ENCODE measurements at regions not wholly inside any gene's neighbourhood (a gene's known extent, or its start where the extent isn't known, plus 50 kb on each side); places are given as distances from the start of the nearest gene placed in this dataset.

- no CpG with 5 or more reads among the region's 2 CpGs for WGBS, 2 donors (ENCODE audit: extremely low coverage in 2 of 2, insufficient read length in 2 of 2, insufficient replicate concordance in 1 of 2)
Observed at GRCh38 chr9:79946712-79947111, 374.9 kb downstream of the TLE4 start.

GRCh38 chr9:79945495-79945894 lies 373.7 kb downstream of the TLE4 start:
- Histone ChIP-seq H2BK12ac (ENCODE audit: low read length) (no peak overlapping the region), H3K4me1 (ENCODE audit: control insufficient read depth in 2 of 2, insufficient read depth in 1 of 2, low read depth in 1 of 2, low read length in 2 of 2) (no peaks in the 10 kb centered on the region), H2AK5ac (ENCODE audit: low read depth, low read length) (no peak overlapping the region), H4K8ac (ENCODE audit: low read depth, low read length) (no peak overlapping the region), H3K79me1 (ENCODE audit: low read depth, low read length) (no peaks in the 10 kb centered on the region), H2BK120ac (ENCODE audit: low read depth, low read length) (no peak overlapping the region), H3K36me3 (replicated peaks in 1 of 2; ENCODE audit: control insufficient read depth in 2 of 2, insufficient read depth in 2 of 2, low read length in 2 of 2) (no peaks in the 10 kb centered on the region), H3K4ac (ENCODE audit: low read length) (no peak overlapping the region), H3K27me3 (ENCODE audit: control insufficient read depth in 3 of 3, insufficient read depth in 3 of 3, low read depth in 1 of 3, low read length in 3 of 3) (no peaks in the 10 kb centered on the region), H3K23ac (ENCODE audit: low read depth, low read length, poor library complexity) (no peak overlapping the region), H3K9ac (ENCODE audit: low read depth, low read length, poor library complexity) (no peak overlapping the region), H3K14ac (ENCODE audit: low read length) (no peak overlapping the region), H3K4me3 (ENCODE audit: low read length in 2 of 2) (no peak overlapping the region), H3K9me3 (replicated peaks in 1 of 2; ENCODE audit: control insufficient read depth in 2 of 2, insufficient read depth in 1 of 2, low read depth in 1 of 2, low read length in 2 of 2) (no peaks in the 10 kb centered on the region), H2BK5ac (ENCODE audit: low read length) (no peak overlapping the region), H2BK15ac (ENCODE audit: low read length) (no peak overlapping the region), H3K4me2 (ENCODE audit: insufficient read depth, low read length, poor library complexity, severe bottlenecking) (no peak overlapping the region), H2AFZ (ENCODE audit: low read length) (no peak overlapping the region), H3K18ac (ENCODE audit: low read length) (no peak overlapping the region), H3K27ac (replicated peaks; ENCODE audit: low read length) (no peak overlapping the region), H4K91ac (ENCODE audit: low read depth, low read length, poor library complexity) (no peak overlapping the region)
- DNase-seq (ENCODE audit: low spot score), result no peak

More at GRCh38 chr9:79946712-79947111, 374.9 kb downstream of the TLE4 start:
- DNase-seq (ENCODE audit: low spot score), result no peak
- H3K27me3 ChIP-seq (ENCODE audit: control insufficient read depth in 3 of 3, insufficient read depth in 3 of 3, low read depth in 1 of 3, low read length in 3 of 3), result no peaks in the 10 kb centered on the region
- H2BK120ac ChIP-seq (ENCODE audit: low read depth, low read length), result no peak overlapping the region
- no peak overlapping the region for H2AK5ac ChIP-seq (ENCODE audit: low read depth, low read length)
- H3K9ac ChIP-seq (ENCODE audit: low read depth, low read length, poor library complexity), result no peak overlapping the region
- H3K4me1 ChIP-seq (ENCODE audit: control insufficient read depth in 2 of 2, insufficient read depth in 1 of 2, low read depth in 1 of 2, low read length in 2 of 2), result no peaks in the 10 kb centered on the region
- H3K27ac ChIP-seq (replicated peaks; ENCODE audit: low read length), result no peak overlapping the region
- H3K4me2 ChIP-seq (ENCODE audit: insufficient read depth, low read length, poor library complexity, severe bottlenecking), result no peak overlapping the region
- no peak overlapping the region for H2AFZ ChIP-seq (ENCODE audit: low read length)
- no peak overlapping the region for H3K4me3 ChIP-seq (ENCODE audit: low read length in 2 of 2)
- H3K18ac ChIP-seq (ENCODE audit: low read length), result no peak overlapping the region
- H3K14ac ChIP-seq (ENCODE audit: low read length), result no peak overlapping the region
- no peak overlapping the region for H2BK15ac ChIP-seq (ENCODE audit: low read length)
- H3K9me3 ChIP-seq (replicated peaks in 1 of 2; ENCODE audit: control insufficient read depth in 2 of 2, insufficient read depth in 1 of 2, low read depth in 1 of 2, low read length in 2 of 2), result no peaks in the 10 kb centered on the region
- H3K23ac ChIP-seq (ENCODE audit: low read depth, low read length, poor library complexity), result no peak overlapping the region
- no peaks in the 10 kb centered on the region for H3K79me1 ChIP-seq (ENCODE audit: low read depth, low read length)
- H3K36me3 ChIP-seq (replicated peaks in 1 of 2; ENCODE audit: control insufficient read depth in 2 of 2, insufficient read depth in 2 of 2, low read length in 2 of 2), result no peaks in the 10 kb centered on the region
- H3K4ac ChIP-seq (ENCODE audit: low read length), result no peak overlapping the region
- H2BK5ac ChIP-seq (ENCODE audit: low read length), result no peak overlapping the region
- H2BK12ac ChIP-seq (ENCODE audit: low read length), result no peak overlapping the region
- no peak overlapping the region for H4K91ac ChIP-seq (ENCODE audit: low read depth, low read length, poor library complexity)
- no peak overlapping the region for H4K8ac ChIP-seq (ENCODE audit: low read depth, low read length)

- H3K9ac ChIP-seq (ENCODE audit: low read depth, low read length, poor library complexity), result no peak overlapping the region
- WGBS, 2 donors (ENCODE audit: extremely low coverage in 2 of 2, insufficient read length in 2 of 2, insufficient replicate concordance in 1 of 2), result no CpG with 5 or more reads among the region's 1 CpG
- no peak overlapping the region for H2AK5ac ChIP-seq (ENCODE audit: low read depth, low read length)
- H2BK5ac ChIP-seq (ENCODE audit: low read length), result no peak overlapping the region
- H2BK15ac ChIP-seq (ENCODE audit: low read length), result no peak overlapping the region
- no peak overlapping the region for H3K14ac ChIP-seq (ENCODE audit: low read length)
- no peak overlapping the region for H3K4ac ChIP-seq (ENCODE audit: low read length)
- H3K4me1 ChIP-seq (ENCODE audit: control insufficient read depth in 2 of 2, insufficient read depth in 1 of 2, low read depth in 1 of 2, low read length in 2 of 2), result no peaks in the 10 kb centered on the region
- H3K79me1 ChIP-seq (ENCODE audit: low read depth, low read length), result no peaks in the 10 kb centered on the region
- no peak overlapping the region for H2AFZ ChIP-seq (ENCODE audit: low read length)
- DNase-seq (ENCODE audit: low spot score), result no peak
- H3K27ac ChIP-seq (replicated peaks; ENCODE audit: low read length), result no peak overlapping the region
- H3K36me3 ChIP-seq (replicated peaks in 1 of 2; ENCODE audit: control insufficient read depth in 2 of 2, insufficient read depth in 2 of 2, low read length in 2 of 2), result no peaks in the 10 kb centered on the region
- no peak overlapping the region for H3K18ac ChIP-seq (ENCODE audit: low read length)
- no peak overlapping the region for H4K8ac ChIP-seq (ENCODE audit: low read depth, low read length)
- H2BK120ac ChIP-seq (ENCODE audit: low read depth, low read length), result no peak overlapping the region
- H4K91ac ChIP-seq (ENCODE audit: low read depth, low read length, poor library complexity), result no peak overlapping the region
- H3K27me3 ChIP-seq (ENCODE audit: control insufficient read depth in 3 of 3, insufficient read depth in 3 of 3, low read depth in 1 of 3, low read length in 3 of 3), result no peaks in the 10 kb centered on the region
- H3K23ac ChIP-seq (ENCODE audit: low read depth, low read length, poor library complexity), result no peak overlapping the region
- H2BK12ac ChIP-seq (ENCODE audit: low read length), result no peak overlapping the region
- no peaks in the 10 kb centered on the region for H3K9me3 ChIP-seq (replicated peaks in 1 of 2; ENCODE audit: control insufficient read depth in 2 of 2, insufficient read depth in 1 of 2, low read depth in 1 of 2, low read length in 2 of 2)
- no peak overlapping the region for H3K4me2 ChIP-seq (ENCODE audit: insufficient read depth, low read length, poor library complexity, severe bottlenecking)
- H3K4me3 ChIP-seq (ENCODE audit: low read length in 2 of 2), result no peak overlapping the region
Observed at GRCh38 chr9:79945016-79945415, 373.3 kb downstream of the TLE4 start.

GRCh38 chr9:79940919-79941318 lies 369.2 kb downstream of the TLE4 start:
- no peak overlapping the region for H4K91ac ChIP-seq (ENCODE audit: low read depth, low read length, poor library complexity)
- no peak overlapping the region for H3K4me3 ChIP-seq (ENCODE audit: low read length in 2 of 2)
- no peak overlapping the region for H3K4ac ChIP-seq (ENCODE audit: low read length)
- peak overlapping the region; percentile 11 for H2AFZ ChIP-seq (ENCODE audit: low read length)
- H3K18ac ChIP-seq (ENCODE audit: low read length), result no peak overlapping the region
- H2BK15ac ChIP-seq (ENCODE audit: low read length), result no peak overlapping the region
- no peaks in the 10 kb centered on the region for H3K9me3 ChIP-seq (replicated peaks in 1 of 2; ENCODE audit: control insufficient read depth in 2 of 2, insufficient read depth in 1 of 2, low read depth in 1 of 2, low read length in 2 of 2)
- H3K36me3 ChIP-seq (replicated peaks in 1 of 2; ENCODE audit: control insufficient read depth in 2 of 2, insufficient read depth in 2 of 2, low read length in 2 of 2), result no peaks in the 10 kb centered on the region
- H3K79me1 ChIP-seq (ENCODE audit: low read depth, low read length), result no peaks in the 10 kb centered on the region
- WGBS, 2 donors (ENCODE audit: extremely low coverage in 2 of 2, insufficient read length in 2 of 2, insufficient replicate concordance in 1 of 2), result no CpG with 5 or more reads among the region's 6 CpGs
- DNase-seq (ENCODE audit: low spot score), result no peak
- H3K27ac ChIP-seq (replicated peaks; ENCODE audit: low read length), result no peak overlapping the region
- H3K14ac ChIP-seq (ENCODE audit: low read length), result no peak overlapping the region
- no peak overlapping the region for H3K4me2 ChIP-seq (ENCODE audit: insufficient read depth, low read length, poor library complexity, severe bottlenecking)
- no peak overlapping the region for H2BK5ac ChIP-seq (ENCODE audit: low read length)
- no peak overlapping the region for H4K8ac ChIP-seq (ENCODE audit: low read depth, low read length)
- no peak overlapping the region for H2BK12ac ChIP-seq (ENCODE audit: low read length)
- H2BK120ac ChIP-seq (ENCODE audit: low read depth, low read length), result no peak overlapping the region
- no peak overlapping the region for H3K9ac ChIP-seq (ENCODE audit: low read depth, low read length, poor library complexity)
- H3K4me1 ChIP-seq (ENCODE audit: control insufficient read depth in 2 of 2, insufficient read depth in 1 of 2, low read depth in 1 of 2, low read length in 2 of 2), result no peaks in the 10 kb centered on the region
- H3K27me3 ChIP-seq (ENCODE audit: control insufficient read depth in 3 of 3, insufficient read depth in 3 of 3, low read depth in 1 of 3, low read length in 3 of 3), result no peaks in the 10 kb centered on the region
- no peak overlapping the region for H3K23ac ChIP-seq (ENCODE audit: low read depth, low read length, poor library complexity)
- no peak overlapping the region for H2AK5ac ChIP-seq (ENCODE audit: low read depth, low read length)
